GM18517 (cell line): ENCODE measurements at regions not wholly inside any gene's neighbourhood (a gene's known extent, or its start where the extent isn't known, plus 50 kb on each side); places are given as distances from the start of the nearest gene placed in this dataset.

ENCODE experiments used
- ATAC-seq: cut with Tn5 transposase; IDR thresholded peaks from one replicate; pipeline ENCODE4 v1.9.1; 2021; ENCODE audit warnings: mild to moderate bottlenecking, moderate library complexity; ENCODE audit not compliant: unreplicated experiment

DNA sequence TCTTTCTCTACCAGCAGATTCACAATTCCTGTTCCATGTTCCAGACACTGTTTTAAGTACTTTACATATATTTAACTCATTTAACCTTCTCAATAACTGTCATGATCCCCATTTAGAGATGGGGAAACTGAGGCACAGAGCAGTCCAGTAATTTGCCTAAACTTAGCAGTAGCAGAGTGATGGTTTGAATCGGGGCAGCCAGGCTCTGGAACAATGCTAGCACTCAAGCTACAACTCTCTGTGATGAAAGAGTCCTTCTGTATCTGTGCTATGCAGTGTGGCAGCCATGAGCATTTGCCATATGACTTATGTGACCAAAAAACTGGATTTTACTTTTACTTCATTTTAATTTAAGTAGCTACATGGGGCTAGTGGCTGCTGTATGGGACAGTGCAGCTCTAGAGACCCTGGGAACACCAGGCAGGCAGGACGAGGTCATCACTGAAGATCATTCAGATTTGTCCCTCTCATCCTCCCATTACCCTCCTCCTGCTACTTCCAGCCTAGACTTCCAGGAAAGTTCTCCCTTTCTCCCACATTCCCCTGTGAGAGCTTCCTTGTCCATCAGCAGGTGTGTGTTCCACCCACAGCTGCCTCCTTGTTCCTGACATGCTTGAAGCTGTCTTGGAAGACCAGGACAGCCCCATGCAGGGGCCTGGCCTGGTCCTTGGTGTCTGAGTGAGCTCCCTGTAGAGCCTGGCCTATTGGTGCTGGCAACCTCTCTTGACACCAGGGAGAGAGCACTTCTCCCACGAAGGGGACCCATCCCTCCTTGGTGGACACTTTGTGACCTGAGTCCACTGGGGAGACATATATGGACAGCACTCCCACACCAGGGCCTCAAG is 157.0 kb downstream of the MRPL14 start:
- no peak for ATAC-seq

DNA sequence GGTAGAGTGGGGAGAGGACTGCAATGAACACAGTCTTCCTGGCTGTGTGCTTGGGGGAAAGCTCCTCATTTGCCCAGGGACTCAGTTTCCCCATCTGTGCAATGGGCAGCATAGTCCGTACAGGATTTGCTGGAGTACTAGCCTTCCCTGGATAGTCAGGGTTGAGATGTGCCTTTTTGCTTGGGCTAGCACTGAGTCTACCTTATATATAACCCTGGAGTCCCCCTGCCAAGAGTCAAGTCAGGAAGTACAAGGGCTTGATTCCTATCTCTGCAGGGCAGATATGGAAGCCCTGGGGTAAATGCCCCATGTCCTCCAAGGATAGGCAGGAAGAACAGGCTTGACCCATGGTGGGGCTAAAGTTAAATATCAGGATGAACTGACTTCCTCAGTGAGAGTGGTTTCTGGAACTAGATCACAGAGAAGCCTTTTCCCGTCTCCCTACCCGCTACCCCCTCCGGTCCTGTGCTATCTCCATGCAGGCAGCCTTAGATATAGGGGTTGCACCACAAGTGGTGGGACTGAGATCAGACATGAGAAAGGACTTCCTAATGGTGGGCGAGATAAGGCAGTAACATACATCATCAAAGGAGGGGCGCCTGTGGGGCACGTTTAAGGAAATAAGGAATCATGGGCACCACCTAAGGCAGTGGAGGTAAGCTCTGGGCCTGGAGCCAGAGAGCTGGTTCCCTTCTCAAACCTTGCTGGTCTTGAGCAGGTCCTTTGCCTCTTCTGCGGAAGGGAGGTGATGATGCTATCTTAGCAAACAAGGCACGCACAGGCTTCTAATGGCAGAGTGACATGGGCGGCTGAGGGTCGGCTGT is 157.9 kb downstream of the MRPL14 start:
- ATAC-seq = no peak

DNA sequence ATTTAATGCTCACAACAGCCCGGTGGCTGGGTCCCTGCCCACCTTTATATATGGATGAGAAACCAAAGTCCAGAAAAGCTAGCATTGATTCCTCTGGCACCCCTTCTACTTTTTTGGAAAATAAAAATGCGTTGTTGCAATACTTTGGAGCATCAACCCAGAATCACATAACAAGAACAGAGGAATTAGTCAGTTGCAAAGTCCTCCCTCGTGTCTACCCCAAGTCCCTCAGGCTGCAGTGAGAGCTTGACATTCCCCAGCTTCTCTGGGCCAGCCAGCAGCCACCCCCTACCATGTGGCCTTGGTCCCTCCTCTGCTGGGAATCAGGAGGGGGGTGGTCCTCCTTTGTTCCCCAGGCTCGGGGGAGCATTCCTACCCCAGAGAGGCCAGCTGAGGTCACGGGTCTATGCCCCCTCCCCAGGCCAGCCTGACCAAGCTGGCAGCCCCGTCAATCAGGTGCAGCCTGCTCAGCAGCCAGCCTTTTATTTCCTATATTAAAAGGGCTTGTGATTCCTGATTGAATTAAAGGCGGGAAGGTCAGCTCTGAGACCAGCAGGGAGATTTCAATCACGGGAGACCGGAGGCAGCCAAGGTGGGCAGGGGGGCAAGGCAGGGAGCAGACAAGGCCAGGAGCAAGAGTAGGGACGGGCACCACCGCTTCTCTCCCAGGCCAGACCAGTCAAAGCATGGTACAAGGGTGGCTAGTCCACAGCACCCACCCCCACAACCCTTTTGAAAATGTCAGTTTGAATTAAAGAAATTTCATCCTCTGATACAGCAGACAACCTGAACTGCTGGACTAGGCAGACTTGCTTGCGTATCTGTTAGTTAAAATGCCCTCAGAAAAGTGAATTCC is 158.9 kb downstream of the MRPL14 start:
- ATAC-seq = no peak

DNA sequence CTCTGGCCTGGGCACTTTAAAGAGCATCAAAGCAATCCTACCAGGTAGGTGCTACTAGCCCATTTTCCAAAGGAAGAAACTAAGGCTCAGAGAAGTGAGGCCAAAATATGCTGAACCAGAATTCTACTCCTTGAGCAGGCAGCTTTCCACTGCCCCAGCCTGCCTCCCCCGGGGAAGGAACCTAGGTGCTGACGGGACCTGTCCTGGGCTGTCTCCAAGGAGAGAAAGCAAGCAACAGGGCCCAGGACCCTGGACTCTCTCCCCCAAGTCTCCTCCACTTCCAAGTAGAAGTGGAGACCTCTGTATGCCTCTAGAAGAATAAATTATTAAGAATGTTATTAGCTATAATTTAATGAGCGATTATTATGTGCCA is 159.5 kb downstream of the MRPL14 start:
- ATAC-seq = no peak

- no peak for ATAC-seq
These were observed 160.2 kb downstream of the MRPL14 start for GRCh38 chr6:43966853-43967718.

DNA sequence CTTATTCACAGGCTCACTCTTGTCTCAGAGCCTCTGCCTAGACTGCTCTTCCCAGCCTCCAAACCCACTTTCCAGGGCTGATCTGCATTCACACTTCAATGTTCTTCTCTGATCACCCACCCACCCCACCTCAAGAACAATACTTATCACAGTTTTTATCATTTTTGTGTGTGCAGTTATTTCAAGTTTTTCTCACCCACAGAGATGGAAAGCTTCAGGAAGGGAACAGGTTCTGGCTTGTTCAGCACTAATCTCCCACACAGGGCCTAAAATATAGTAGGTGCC is 160.9 kb downstream of the MRPL14 start:
- no peak for ATAC-seq

- ATAC-seq = no peak
These were observed 161.5 kb downstream of the MRPL14 start for GRCh38 chr6:43965628-43966373.

DNA sequence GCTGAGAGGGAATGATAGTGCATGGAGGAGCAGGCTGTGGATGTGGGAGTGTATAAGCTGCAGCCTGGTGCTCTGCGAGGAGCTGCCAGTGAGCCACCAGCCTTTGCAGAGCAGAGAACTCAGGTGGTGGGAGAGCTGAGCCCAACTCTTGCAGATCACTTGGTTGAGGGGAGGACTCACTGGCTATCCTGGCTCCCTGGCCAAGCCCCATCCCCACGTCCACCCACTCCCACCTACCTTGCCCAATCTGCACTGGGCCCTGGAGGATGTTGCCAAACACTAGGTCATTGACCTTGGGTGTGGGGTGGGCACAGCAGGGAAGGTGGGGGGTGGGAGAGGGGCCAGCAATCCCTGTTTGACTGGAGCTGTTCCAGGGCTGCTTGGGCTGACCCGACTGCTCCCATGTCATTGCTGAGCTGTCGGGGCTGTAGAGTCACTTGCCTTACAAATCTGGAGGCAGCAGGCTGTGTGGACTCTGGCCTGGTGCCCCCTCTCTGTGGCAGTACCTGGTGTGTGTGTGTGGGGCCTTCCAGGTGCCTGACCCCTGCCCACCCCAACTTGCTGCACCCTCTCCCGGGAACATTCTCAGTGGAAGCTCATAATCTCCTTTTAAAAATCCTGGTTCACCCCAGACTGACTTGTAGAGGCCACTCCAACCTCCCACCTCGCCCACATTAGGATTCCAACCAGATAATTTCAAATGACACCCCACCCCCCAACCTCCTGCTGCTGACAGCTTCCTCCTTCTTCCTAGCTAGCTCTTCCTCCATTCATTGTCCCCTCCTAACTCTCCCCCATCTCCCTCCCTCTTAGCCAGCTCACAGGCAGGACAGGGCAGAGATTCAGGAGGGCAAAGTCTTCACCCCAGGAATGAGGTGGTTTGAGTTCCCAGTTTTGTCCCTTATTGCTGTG is 162.3 kb downstream of the MRPL14 start:
- no peak for ATAC-seq

DNA sequence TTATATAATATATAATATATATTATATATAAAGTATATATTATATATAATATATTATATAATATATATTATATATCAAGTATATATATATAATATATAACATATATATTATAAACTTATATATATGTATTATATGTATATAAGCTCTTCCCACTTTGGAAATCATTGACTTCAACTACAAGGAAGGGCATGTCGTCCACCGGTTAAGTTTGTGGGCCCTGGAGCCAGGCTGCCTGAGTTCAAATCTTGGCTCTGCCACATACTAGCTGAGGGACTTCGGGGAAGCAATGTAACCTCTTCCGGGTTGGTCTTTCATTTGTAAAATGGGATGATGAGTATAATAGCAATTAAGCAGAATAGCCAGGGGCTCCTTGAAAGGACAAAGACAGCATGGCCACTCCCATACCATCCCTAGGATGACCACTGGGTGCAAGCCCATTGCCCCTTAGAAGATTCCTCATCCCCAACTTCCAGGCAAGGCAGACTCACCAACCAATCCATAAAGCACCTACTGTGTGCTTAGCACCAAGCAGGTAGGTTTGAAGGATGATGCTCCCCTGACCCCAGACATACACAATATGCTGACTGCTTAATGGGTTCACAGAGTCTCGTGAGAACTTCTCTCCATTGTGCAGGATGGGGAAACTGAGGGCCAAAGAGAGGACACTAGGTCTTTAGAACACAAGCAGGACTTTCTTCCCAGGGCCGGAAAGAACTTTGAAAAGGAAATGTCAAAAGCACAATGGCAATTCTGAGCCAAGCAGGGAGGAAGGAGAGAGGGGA is 163.2 kb downstream of the MRPL14 start:
- no peak for ATAC-seq

DNA sequence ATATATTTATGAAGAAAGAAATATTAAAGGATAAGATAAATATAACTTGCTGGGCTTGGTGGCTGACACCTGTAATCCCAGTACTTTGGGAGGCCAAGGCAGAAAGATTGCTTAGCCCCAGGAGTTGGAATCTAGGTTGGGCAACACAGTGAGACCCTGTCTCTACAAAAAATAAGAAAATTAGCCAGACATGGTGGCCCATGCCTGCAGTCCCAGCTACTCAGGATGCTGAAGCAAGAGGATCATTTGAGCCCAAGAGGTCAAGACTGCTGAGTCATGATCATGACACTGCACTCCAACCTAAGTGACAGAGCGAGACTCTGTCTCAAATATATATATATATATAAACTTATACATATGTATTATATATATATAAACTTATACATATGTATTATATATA is 164.0 kb downstream of the MRPL14 start:
- ATAC-seq = no peak

GRCh38 chr6:43962458-43962857 is 164.8 kb downstream of the MRPL14 start:
- ATAC-seq = no peak

GRCh38 chr6:43957273-43957672 is 170.0 kb downstream of the MRPL14 start:
- no peak for ATAC-seq

- ATAC-seq = no peak
These were observed 170.8 kb downstream of the MRPL14 start for GRCh38 chr6:43956478-43956877.

GRCh38 chr6:43954311-43955131 is 172.7 kb downstream of the MRPL14 start:
- ATAC-seq = no peak

- ATAC-seq = no peak
These were observed 173.4 kb downstream of the MRPL14 start for GRCh38 chr6:43953794-43954310.

- ATAC-seq = no peak
These were observed 174.0 kb downstream of the MRPL14 start for GRCh38 chr6:43953256-43953655.

DNA sequence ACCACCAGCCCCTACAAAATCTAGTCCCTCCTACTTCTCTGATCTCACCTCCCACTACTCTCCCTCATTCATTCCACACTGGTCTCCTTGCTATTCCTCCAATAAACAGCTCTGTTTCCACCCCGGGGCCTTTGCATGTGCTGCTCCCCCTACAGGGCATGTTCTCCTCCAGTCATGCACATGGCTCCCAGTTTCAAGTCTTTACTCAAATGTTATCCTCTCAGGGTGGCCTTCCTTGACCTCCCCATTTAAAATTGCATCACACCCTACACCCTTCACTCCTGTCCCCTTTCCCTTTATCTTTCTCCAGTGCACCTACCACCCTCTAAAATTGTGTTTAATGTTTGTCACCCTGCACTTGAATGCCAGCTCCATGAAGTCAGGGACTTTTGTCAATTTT is 174.5 kb downstream of the MRPL14 start:
- ATAC-seq = no peak
